H9 (cell line): ENCODE measurements at regions not wholly inside any gene's neighbourhood (a gene's known extent, or its start where the extent isn't known, plus 50 kb on each side); places are given as distances from the start of the nearest gene placed in this dataset.

ENCODE experiments used
- DNase-seq: peaks from one replicate; pipeline ENCODE4 v3.0.0-alpha.2; 2017
- H2AFZ ChIP-seq: one replicate; pipeline ENCODE4 v1.6.1; 2013; ENCODE audit warnings: mild to moderate bottlenecking, low read length, control low read depth, moderate library complexity
- H2AK5ac ChIP-seq: 2 replicates; pipeline ENCODE4 v1.6.1; 2013; ENCODE audit warnings: low read length, control low read depth, mixed read lengths; ENCODE audit not compliant: insufficient read length
- H2BK120ac ChIP-seq: one replicate; pipeline ENCODE4 v1.6.1; 2013; ENCODE audit warnings: low read depth, mild to moderate bottlenecking, low read length, control low read depth, inconsistent platforms; ENCODE audit not compliant: poor library complexity, severe bottlenecking
- H2BK12ac ChIP-seq: 2 replicates; pipeline ENCODE4 v1.6.1; 2013; ENCODE audit warnings: low read length, control low read depth, mixed read lengths, low read depth; ENCODE audit not compliant: insufficient read length
- H2BK15ac ChIP-seq: 2 replicates; pipeline ENCODE4 v1.6.1; 2013; ENCODE audit warnings: low read depth, low read length, control low read depth
- H2BK20ac ChIP-seq: one replicate; pipeline ENCODE4 v1.6.1; 2013; ENCODE audit warnings: low read depth, mild to moderate bottlenecking, low read length, control low read depth, inconsistent platforms; ENCODE audit not compliant: poor library complexity, severe bottlenecking
- H2BK5ac ChIP-seq: 2 replicates; pipeline ENCODE4 v1.6.1; 2013; ENCODE audit warnings: low read length, control low read depth, mixed read lengths; ENCODE audit not compliant: insufficient read length
- H3K14ac ChIP-seq: 2 replicates; pipeline ENCODE4 v1.6.1; 2013; ENCODE audit warnings: low read length, control low read depth; ENCODE audit not compliant: insufficient read depth
- H3K18ac ChIP-seq: 2 replicates; pipeline ENCODE4 v1.6.1; 2013; ENCODE audit warnings: low read depth, mild to moderate bottlenecking, mixed read lengths, low read length, control low read depth; ENCODE audit not compliant: insufficient read length
- H3K23ac ChIP-seq: 2 replicates; pipeline ENCODE4 v1.6.1; 2013; ENCODE audit warnings: low read length, control low read depth, mixed read lengths, low read depth; ENCODE audit not compliant: insufficient read length
- H3K23me2 ChIP-seq: 2 replicates; pipeline ENCODE4 v1.6.1; 2013; ENCODE audit warnings: low read depth, mild to moderate bottlenecking, mixed read lengths, low read length, control low read depth; ENCODE audit not compliant: insufficient read length, poor library complexity, severe bottlenecking
- H3K27ac ChIP-seq: 2 replicates; pipeline ENCODE4 v1.5.1; 2013; ENCODE audit warnings: low read length, control low read depth, mixed read lengths, low read depth; ENCODE audit not compliant: insufficient read length
- H3K27me3 ChIP-seq: 2 replicates; pipeline ENCODE4 v1.6.1; 2013; ENCODE audit warnings: low read length, control low read depth, inconsistent platforms; ENCODE audit not compliant: insufficient read depth
- H3K4ac ChIP-seq: 2 replicates; pipeline ENCODE4 v1.6.1; 2013; ENCODE audit warnings: low read depth, mild to moderate bottlenecking, control low read depth, inconsistent platforms, low read length, moderate library complexity
- H3K4me1 ChIP-seq: 2 replicates; pipeline ENCODE4 v1.6.1; 2013; ENCODE audit warnings: low read length, control low read depth, inconsistent platforms; ENCODE audit not compliant: insufficient read depth
- H3K4me2 ChIP-seq: 2 replicates; pipeline ENCODE4 v1.6.1; 2013; ENCODE audit warnings: low read length, control low read depth, mixed read lengths; ENCODE audit not compliant: insufficient read length, insufficient read depth
- H3K56ac ChIP-seq: 2 replicates; pipeline ENCODE4 v1.6.1; 2013; ENCODE audit warnings: low read depth, mild to moderate bottlenecking, mixed read lengths, low read length, control low read depth; ENCODE audit not compliant: insufficient read length
- H3K79me1 ChIP-seq: 2 replicates; pipeline ENCODE4 v1.6.1; 2013; ENCODE audit warnings: low read depth, mild to moderate bottlenecking, moderate library complexity, low read length, control low read depth, inconsistent platforms; ENCODE audit not compliant: insufficient read depth, poor library complexity, severe bottlenecking
- H3K79me2 ChIP-seq: 2 replicates; pipeline ENCODE4 v1.6.1; 2013; ENCODE audit warnings: low read length, control low read depth, inconsistent platforms; ENCODE audit not compliant: insufficient read depth
- H3K9ac ChIP-seq: 2 replicates; pipeline ENCODE4 v1.6.1; 2013; ENCODE audit warnings: low read length, control low read depth, mixed read lengths; ENCODE audit not compliant: insufficient read length; ENCODE audit errors: extremely low read depth
- H3K9me3 ChIP-seq: one replicate; pipeline ENCODE4 v1.6.1; 2013; ENCODE audit warnings: low read depth, low read length, inconsistent platforms; ENCODE audit not compliant: control insufficient read depth
- H3T11ph ChIP-seq: one replicate; pipeline ENCODE4 v1.6.1; 2013; ENCODE audit warnings: mild to moderate bottlenecking, low read length, control low read depth, inconsistent platforms
- H4K20me1 ChIP-seq: one replicate; pipeline ENCODE4 v1.6.1; 2013; ENCODE audit not compliant: control insufficient read depth, insufficient read length, insufficient read depth
- H4K5ac ChIP-seq: 2 replicates; pipeline ENCODE4 v1.6.1; 2013; ENCODE audit warnings: low read depth, mild to moderate bottlenecking, mixed read lengths, low read length, control low read depth; ENCODE audit not compliant: insufficient read length
- H4K8ac ChIP-seq: replicated peaks from 2 replicates; pipeline ENCODE4 v1.6.1; 2013; ENCODE audit warnings: low read length, control low read depth, mixed read lengths, low read depth; ENCODE audit not compliant: insufficient read length
- H4K91ac ChIP-seq: 2 replicates; pipeline ENCODE4 v1.6.1; 2013; ENCODE audit warnings: low read depth, mild to moderate bottlenecking, moderate library complexity, mixed read lengths, low read length, control low read depth; ENCODE audit not compliant: insufficient read length
- H3K27ac Mint-ChIP-seq, 3 experiments: 2 replicates in 2 of 3; 3 replicates in 1 of 3; pipeline ENCODE4 v1.8.0; 2020 to 2021; ENCODE audit warnings: mixed read lengths in 3 of 3, mild to moderate bottlenecking in 1 of 3, moderate library complexity in 1 of 3
- H3K27me3 Mint-ChIP-seq: 2 replicates; pipeline ENCODE4 v1.8.0; 2021; ENCODE audit warnings: low read depth, mild to moderate bottlenecking, moderate library complexity, mixed read lengths
- H3K36me3 Mint-ChIP-seq, 3 experiments: 2 replicates in 2 of 3; 3 replicates in 1 of 3; pipeline ENCODE4 v1.8.0; 2020 to 2021; ENCODE audit warnings: low read depth in 3 of 3, mixed read lengths in 3 of 3; ENCODE audit not compliant: insufficient read depth in 1 of 3
- H3K4me1 Mint-ChIP-seq, 2 experiments: 2 replicates each; pipeline ENCODE4 v1.8.0; 2020; ENCODE audit warnings: mixed read lengths in 2 of 2
- H3K4me3 Mint-ChIP-seq, 2 experiments: 2 replicates in 1 of 2; 3 replicates in 1 of 2; pipeline ENCODE4 v1.8.0; 2020 to 2021; ENCODE audit warnings: mild to moderate bottlenecking in 2 of 2, mixed read lengths in 2 of 2, moderate library complexity in 1 of 2
- H3K9me3 Mint-ChIP-seq, 2 experiments: 2 replicates in 1 of 2; 3 replicates in 1 of 2; pipeline ENCODE4 v1.8.0; 2020; ENCODE audit warnings: mild to moderate bottlenecking in 2 of 2, mixed read lengths in 2 of 2, moderate library complexity in 1 of 2
- CTCF ChIP-seq: fragments of 200-600 bp; sonication (generic); conservative IDR thresholded peaks from 3 replicates; pipeline ENCODE4 v1.8.0; 2021; ENCODE audit warnings: antibody characterized with exemption, mild to moderate bottlenecking
- WGBS: extraction: QIAGEN DNeasy Blood & Tissue Kit; methylation state at CpG from one replicate; pipeline ENCODE4 v1.1.7; 2013; ENCODE audit warnings: missing lambda C conversion rate, low lambda C conversion rate, mixed read lengths; ENCODE audit not compliant: insufficient read length; ENCODE audit errors: extremely low coverage; 5-methylcytosine and 5-hydroxymethylcytosine counted together

GRCh38 chr14:99039331-99040041 lies 232.5 kb downstream of the BCL11B start:
- H3K56ac ChIP-seq: no peak overlapping the region
- no peaks in the 10 kb centered on the region for H3K23me2 ChIP-seq
- Mint-ChIP-seq H3K27ac (peak overlapping the region in 1 of 3 experiments; percentile 87; a peak in 2 of 7 replicates), H3K4me3 (no peak overlapping the region), H3K27me3 (no peaks in the 10 kb centered on the region; the same call in 1 of the 2 replicates), H3K4me1 (peaks cover 15 to 22% of the 10 kb centered on the region in 2 experiments), H3K9me3 (no peaks in the 10 kb centered on the region; a peak in 3 of 5 replicates), H3K36me3 (no peaks in the 10 kb centered on the region; a peak in 1 of 7 replicates)
- H3K18ac ChIP-seq: no peak overlapping the region
- no peak overlapping the region for H2BK20ac ChIP-seq
- H3K4me1 ChIP-seq: no peaks in the 10 kb centered on the region
- H4K8ac ChIP-seq: no peak overlapping the region
- H2BK12ac ChIP-seq: no peak overlapping the region
- H3K27me3 ChIP-seq: no peaks in the 10 kb centered on the region
- no peak overlapping the region for H2BK120ac ChIP-seq
- no peak overlapping the region for H4K91ac ChIP-seq
- no peaks in the 10 kb centered on the region for H4K20me1 ChIP-seq
- no peaks in the 10 kb centered on the region for H3K9me3 ChIP-seq
- H2BK5ac ChIP-seq: no peak overlapping the region
- H3K27ac ChIP-seq: no peak overlapping the region
- no peak overlapping the region for H3K9ac ChIP-seq
- H3K79me1 ChIP-seq: no peaks in the 10 kb centered on the region
- no peaks in the 10 kb centered on the region for H3K79me2 ChIP-seq
- no peak overlapping the region for H4K5ac ChIP-seq
- TF ChIP-seq CTCF: no peak
- H3T11ph ChIP-seq: no peak overlapping the region
- H2BK15ac ChIP-seq: no peak overlapping the region
- no CpG with 5 or more reads among the region's 12 CpGs for WGBS
- H2AK5ac ChIP-seq: no peak overlapping the region
- DNase-seq: no peak
- no peak overlapping the region for H2AFZ ChIP-seq
- H3K14ac ChIP-seq: no peak overlapping the region; the same call in 1 of the 2 replicates
- no peak overlapping the region for H3K23ac ChIP-seq
- H3K4ac ChIP-seq: no peak overlapping the region
- H3K4me2 ChIP-seq: no peak overlapping the region
